ENCODE measurements at regions not wholly inside any gene's neighbourhood (a gene's known extent, or its start where the extent isn't known, plus 50 kb on each side); places are given as distances from the start of the nearest gene placed in this dataset.
A peak's percentile ranks its signal among the peaks of the same experiment; 100 is the strongest.

- no peak for DNase-seq (ENCODE audit: low read depth, low spot score)
- H3K4me3 ChIP-seq (ENCODE audit: low read depth, low read length): no peak overlapping the region
- TF ChIP-seq, protein P1, sequence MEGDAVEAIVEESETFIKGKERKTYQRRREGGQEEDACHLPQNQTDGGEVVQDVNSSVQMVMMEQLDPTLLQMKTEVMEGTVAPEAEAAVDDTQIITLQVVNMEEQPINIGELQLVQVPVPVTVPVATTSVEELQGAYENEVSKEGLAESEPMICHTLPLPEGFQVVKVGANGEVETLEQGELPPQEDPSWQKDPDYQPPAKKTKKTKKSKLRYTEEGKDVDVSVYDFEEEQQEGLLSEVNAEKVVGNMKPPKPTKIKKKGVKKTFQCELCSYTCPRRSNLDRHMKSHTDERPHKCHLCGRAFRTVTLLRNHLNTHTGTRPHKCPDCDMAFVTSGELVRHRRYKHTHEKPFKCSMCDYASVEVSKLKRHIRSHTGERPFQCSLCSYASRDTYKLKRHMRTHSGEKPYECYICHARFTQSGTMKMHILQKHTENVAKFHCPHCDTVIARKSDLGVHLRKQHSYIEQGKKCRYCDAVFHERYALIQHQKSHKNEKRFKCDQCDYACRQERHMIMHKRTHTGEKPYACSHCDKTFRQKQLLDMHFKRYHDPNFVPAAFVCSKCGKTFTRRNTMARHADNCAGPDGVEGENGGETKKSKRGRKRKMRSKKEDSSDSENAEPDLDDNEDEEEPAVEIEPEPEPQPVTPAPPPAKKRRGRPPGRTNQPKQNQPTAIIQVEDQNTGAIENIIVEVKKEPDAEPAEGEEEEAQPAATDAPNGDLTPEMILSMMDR (IDR thresholded peaks at IDR 0.05; ENCODE audit: low read depth, low read length): no peak
- in situ Hi-C loops (cut with HindIII; ENCODE audit: low sequenced_read_pairs): no loop called here
Measured at GRCh38 chr1:78836726-78837125, 169.8 kb downstream of the ADGRL4 start.

- no peak overlapping the region for H3K4me3 ChIP-seq (ENCODE audit: low read depth, low read length)
- TF ChIP-seq, protein P1 (IDR thresholded peaks at IDR 0.05; ENCODE audit: low read depth, low read length): peak; percentile 56
- in situ Hi-C loops (cut with HindIII; ENCODE audit: low sequenced_read_pairs): no loop called here
- DNase-seq (ENCODE audit: low read depth, low spot score): peak; percentile 67
Measured at GRCh38 chr1:78839704-78840277, 166.7 kb downstream of the ADGRL4 start.
